Keratinocyte (primary cell): ENCODE measurements at regions not wholly inside any gene's neighbourhood (a gene's known extent, or its start where the extent isn't known, plus 50 kb on each side); places are given as distances from the start of the nearest gene placed in this dataset.

Experiments
- EZH2 ChIP-seq: IDR thresholded peaks from one replicate; pipeline ENCODE4 v1.6.1; 2012; ENCODE audit warnings: inconsistent platforms, mild to moderate bottlenecking, low read length, moderate library complexity
- TF ChIP-seq, protein P1 (sequence below), 3 experiments: IDR thresholded peaks in 1 of 3; conservative IDR thresholded peaks in 1 of 3; optimal IDR thresholded peaks in 1 of 3; 2 replicates in 2 of 3; 3 replicates in 1 of 3; pipeline versions ENCODE3 to v1.5.1; 2011; ENCODE audit warnings: low read length in 3 of 3, mild to moderate bottlenecking in 3 of 3, moderate library complexity in 2 of 3, control low read depth in 1 of 3, inconsistent platforms in 1 of 3; ENCODE audit not compliant: insufficient read depth in 2 of 3; ENCODE audit errors: extremely low read depth in 1 of 3

DNA sequence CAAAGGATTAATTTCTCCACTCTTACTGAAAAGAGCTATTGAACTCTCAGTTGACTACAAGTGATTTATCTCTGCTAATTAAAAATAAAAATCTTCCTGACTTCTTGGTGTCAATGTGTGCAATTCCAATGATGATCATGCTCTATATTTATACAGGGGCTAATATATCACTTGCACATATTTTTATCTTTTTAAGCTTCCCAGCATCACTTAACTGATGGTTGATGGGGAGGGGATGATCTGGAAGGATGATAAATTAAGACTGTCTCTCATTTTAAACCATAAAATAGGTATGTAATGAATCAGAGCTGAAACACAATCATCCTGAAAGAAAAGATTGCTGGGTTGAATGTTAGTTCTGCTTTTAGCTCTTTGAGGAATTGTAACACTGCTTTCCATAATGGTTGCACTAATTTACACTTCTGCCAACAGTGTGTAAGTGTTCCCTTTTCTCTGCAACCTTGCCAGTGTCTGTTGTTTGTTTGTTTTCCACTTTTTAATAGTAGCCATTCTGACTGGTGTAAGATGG lies 169.6 kb upstream of the ECI2 start:
- TF ChIP-seq, protein P1, sequence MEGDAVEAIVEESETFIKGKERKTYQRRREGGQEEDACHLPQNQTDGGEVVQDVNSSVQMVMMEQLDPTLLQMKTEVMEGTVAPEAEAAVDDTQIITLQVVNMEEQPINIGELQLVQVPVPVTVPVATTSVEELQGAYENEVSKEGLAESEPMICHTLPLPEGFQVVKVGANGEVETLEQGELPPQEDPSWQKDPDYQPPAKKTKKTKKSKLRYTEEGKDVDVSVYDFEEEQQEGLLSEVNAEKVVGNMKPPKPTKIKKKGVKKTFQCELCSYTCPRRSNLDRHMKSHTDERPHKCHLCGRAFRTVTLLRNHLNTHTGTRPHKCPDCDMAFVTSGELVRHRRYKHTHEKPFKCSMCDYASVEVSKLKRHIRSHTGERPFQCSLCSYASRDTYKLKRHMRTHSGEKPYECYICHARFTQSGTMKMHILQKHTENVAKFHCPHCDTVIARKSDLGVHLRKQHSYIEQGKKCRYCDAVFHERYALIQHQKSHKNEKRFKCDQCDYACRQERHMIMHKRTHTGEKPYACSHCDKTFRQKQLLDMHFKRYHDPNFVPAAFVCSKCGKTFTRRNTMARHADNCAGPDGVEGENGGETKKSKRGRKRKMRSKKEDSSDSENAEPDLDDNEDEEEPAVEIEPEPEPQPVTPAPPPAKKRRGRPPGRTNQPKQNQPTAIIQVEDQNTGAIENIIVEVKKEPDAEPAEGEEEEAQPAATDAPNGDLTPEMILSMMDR (optimal IDR thresholded peaks at IDR 0.05 in 1 of 3, IDR thresholded peaks at IDR 0.05 in 1 of 3, conservative IDR thresholded peaks at IDR 0.05 in 1 of 3; ENCODE audit: extremely low read depth in 1 of 3, insufficient read depth in 2 of 3, low read length in 3 of 3): no peak
- no peak for TF ChIP-seq EZH2
